HL-60 (cell line): ENCODE measurements at regions not wholly inside any gene's neighbourhood (a gene's known extent, or its start where the extent isn't known, plus 50 kb on each side); places are given as distances from the start of the nearest gene placed in this dataset.
A peak's percentile ranks its signal among the peaks of the same experiment; 100 is the strongest.

Source experiments
- DNase-seq, 2 experiments: peaks; one replicate each; pipeline ENCODE4 v3.0.0-alpha.2; 2010 to 2020; ENCODE audit warnings: low read depth in 1 of 2, low spot score in 1 of 2
- H3K27ac ChIP-seq: fragments of 250-450 bp; sonication (Bioruptor Pico); replicated peaks from 2 replicates; pipeline ENCODE4 v1.5.1; 2020; ENCODE audit warnings: mild to moderate bottlenecking, moderate library complexity
- H3K27me3 ChIP-seq: fragments of 250-450 bp; sonication (Bioruptor Pico); 2 replicates; pipeline ENCODE4 v1.5.1; 2021; ENCODE audit warnings: mild to moderate bottlenecking, moderate library complexity; ENCODE audit not compliant: insufficient read depth, poor library complexity, severe bottlenecking
- H3K4me3 ChIP-seq: replicated peaks from 2 replicates; pipeline ENCODE4 v1.5.1; 2011; ENCODE audit warnings: mild to moderate bottlenecking, control low read depth, low read length; ENCODE audit not compliant: insufficient read depth
- GABPA ChIP-seq: IDR thresholded peaks from 2 replicates; pipeline ENCODE4 v1.6.1; 2012; ENCODE audit warnings: low read depth
- POLR2AphosphoS5 ChIP-seq: IDR thresholded peaks from 2 replicates; pipeline ENCODE4 v1.6.1; 2012; ENCODE audit warnings: low read depth
- REST ChIP-seq: IDR thresholded peaks from 2 replicates; pipeline ENCODE4 v1.6.1; 2012; ENCODE audit warnings: low read depth; ENCODE audit not compliant: insufficient replicate concordance
- SPI1 ChIP-seq: IDR thresholded peaks from 2 replicates; pipeline ENCODE4 v1.6.1; 2012; ENCODE audit warnings: low read depth, mild to moderate bottlenecking, borderline replicate concordance
- TF ChIP-seq, protein P1 (sequence below): IDR thresholded peaks from one replicate; pipeline ENCODE4 v1.5.1; 2011; ENCODE audit warnings: low read length, control low read depth, inconsistent platforms; ENCODE audit not compliant: insufficient read depth

GRCh38 chr10:20396205-20396604 is 500.9 kb downstream of the NEBL start:
- Histone ChIP-seq H3K27ac (peak overlapping the region; percentile 54), H3K4me3 (no peak overlapping the region), H3K27me3 (no peaks in the 10 kb centered on the region)
- no peak for DNase-seq
- no peak for TF ChIP-seq REST
- no peak for TF ChIP-seq POLR2AphosphoS5
- no peak for TF ChIP-seq SPI1
- no peak for TF ChIP-seq GABPA
- TF ChIP-seq, protein P1, sequence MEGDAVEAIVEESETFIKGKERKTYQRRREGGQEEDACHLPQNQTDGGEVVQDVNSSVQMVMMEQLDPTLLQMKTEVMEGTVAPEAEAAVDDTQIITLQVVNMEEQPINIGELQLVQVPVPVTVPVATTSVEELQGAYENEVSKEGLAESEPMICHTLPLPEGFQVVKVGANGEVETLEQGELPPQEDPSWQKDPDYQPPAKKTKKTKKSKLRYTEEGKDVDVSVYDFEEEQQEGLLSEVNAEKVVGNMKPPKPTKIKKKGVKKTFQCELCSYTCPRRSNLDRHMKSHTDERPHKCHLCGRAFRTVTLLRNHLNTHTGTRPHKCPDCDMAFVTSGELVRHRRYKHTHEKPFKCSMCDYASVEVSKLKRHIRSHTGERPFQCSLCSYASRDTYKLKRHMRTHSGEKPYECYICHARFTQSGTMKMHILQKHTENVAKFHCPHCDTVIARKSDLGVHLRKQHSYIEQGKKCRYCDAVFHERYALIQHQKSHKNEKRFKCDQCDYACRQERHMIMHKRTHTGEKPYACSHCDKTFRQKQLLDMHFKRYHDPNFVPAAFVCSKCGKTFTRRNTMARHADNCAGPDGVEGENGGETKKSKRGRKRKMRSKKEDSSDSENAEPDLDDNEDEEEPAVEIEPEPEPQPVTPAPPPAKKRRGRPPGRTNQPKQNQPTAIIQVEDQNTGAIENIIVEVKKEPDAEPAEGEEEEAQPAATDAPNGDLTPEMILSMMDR, result no peak

- no peak for TF ChIP-seq REST
- TF ChIP-seq, protein P1, result no peak
- TF ChIP-seq GABPA, result no peak
- no peak for TF ChIP-seq SPI1
- TF ChIP-seq POLR2AphosphoS5, result no peak
Observed at GRCh38 chr10:20391629-20392028, 505.5 kb downstream of the NEBL start.

DNA sequence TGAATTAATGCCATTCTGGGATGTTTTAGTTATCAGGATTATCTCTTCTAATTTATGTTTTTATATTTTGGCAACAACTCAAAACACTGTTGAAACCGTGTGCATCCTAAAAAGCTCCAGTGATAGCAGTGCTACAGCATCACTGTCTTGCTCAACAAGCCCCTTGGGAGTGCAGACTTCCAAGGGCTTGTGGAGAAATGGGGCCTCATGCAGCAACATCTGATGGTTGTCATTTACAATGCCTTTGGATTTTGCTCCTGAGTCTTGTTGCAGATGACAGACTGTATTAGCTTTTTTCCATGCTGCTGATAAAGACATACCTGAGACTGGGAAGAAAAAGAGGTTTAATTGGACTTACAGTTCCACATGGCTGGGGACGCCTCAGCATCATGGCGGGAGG is 515.4 kb downstream of the NEBL start:
- DNase-seq, result no peak
- Histone ChIP-seq H3K27me3 (no peaks in the 10 kb centered on the region), H3K27ac (no peak overlapping the region), H3K4me3 (no peak overlapping the region)
- TF ChIP-seq, protein P1, result no peak
- no peak for TF ChIP-seq SPI1
- TF ChIP-seq GABPA, result no peak
- no peak for TF ChIP-seq REST
- TF ChIP-seq POLR2AphosphoS5, result no peak

More at GRCh38 chr10:20391629-20392028, 505.5 kb downstream of the NEBL start:
- Histone ChIP-seq H3K4me3 (no peak overlapping the region), H3K27me3 (no peaks in the 10 kb centered on the region), H3K27ac (no peak overlapping the region)
- DNase-seq, result no peak
